Spleen (tissue), 7 donors: ENCODE measurements at regions not wholly inside any gene's neighbourhood (a gene's known extent, or its start where the extent isn't known, plus 50 kb on each side); places are given as distances from the start of the nearest gene placed in this dataset.

Experiments
- POLR2A ChIP-seq, 3 donors: fragments of 450-650 bp; IDR thresholded peaks; one replicate each; pipeline ENCODE4 v1.5.1; 2017; ENCODE audit warnings: antibody characterized with exemption in 3 of 3, mild to moderate bottlenecking in 1 of 3
- TF ChIP-seq, protein P1 (sequence below), 11 experiments: fragments of 200-600 bp in 7 of 11; fragments of 450-650 bp in 4 of 11; sonication (generic) in 4 of 11; IDR thresholded peaks in 8 of 11; conservative IDR thresholded peaks in 3 of 11; 1 replicate in 7 of 11; 2 replicates in 4 of 11; pipeline versions ENCODE4 v1.4.0 to v1.8.0; 2016 to 2021; ENCODE audit warnings: antibody characterized with exemption in 11 of 11, inconsistent platforms in 4 of 11, mild to moderate bottlenecking in 1 of 11
- donor health status: DM: no; HTN: no; CAD: no; lungs with moderate emphysema.
- donor health status: DM: no; HTN: no; CAD: no.
- donor health status: DM: no; HTN: no; CAD: no.

DNA sequence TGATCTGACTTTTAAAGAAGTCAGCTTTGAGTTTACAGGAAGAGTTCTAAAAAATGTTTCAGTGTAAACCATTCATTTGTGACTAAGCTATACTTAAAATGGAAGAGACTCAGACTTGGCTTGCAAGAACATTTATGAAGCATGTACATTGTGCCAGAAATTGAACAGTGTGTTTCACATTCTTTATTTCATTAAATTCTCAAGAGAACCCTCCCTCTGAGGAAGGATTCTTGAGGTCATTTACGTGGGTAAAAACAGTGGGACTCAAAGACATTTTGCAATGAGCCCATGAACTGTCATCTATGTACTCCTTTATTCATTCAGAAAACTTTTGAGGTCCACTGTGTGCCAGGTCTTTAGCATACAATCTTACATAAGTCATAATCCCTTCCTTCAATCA lies 143.6 kb upstream of the ZNF521 start:
- no peak for TF ChIP-seq POLR2A (IDR thresholded peaks at IDR 0.05)
- TF ChIP-seq, protein P1, sequence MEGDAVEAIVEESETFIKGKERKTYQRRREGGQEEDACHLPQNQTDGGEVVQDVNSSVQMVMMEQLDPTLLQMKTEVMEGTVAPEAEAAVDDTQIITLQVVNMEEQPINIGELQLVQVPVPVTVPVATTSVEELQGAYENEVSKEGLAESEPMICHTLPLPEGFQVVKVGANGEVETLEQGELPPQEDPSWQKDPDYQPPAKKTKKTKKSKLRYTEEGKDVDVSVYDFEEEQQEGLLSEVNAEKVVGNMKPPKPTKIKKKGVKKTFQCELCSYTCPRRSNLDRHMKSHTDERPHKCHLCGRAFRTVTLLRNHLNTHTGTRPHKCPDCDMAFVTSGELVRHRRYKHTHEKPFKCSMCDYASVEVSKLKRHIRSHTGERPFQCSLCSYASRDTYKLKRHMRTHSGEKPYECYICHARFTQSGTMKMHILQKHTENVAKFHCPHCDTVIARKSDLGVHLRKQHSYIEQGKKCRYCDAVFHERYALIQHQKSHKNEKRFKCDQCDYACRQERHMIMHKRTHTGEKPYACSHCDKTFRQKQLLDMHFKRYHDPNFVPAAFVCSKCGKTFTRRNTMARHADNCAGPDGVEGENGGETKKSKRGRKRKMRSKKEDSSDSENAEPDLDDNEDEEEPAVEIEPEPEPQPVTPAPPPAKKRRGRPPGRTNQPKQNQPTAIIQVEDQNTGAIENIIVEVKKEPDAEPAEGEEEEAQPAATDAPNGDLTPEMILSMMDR (IDR thresholded peaks at IDR 0.05 in 8 of 11, conservative IDR thresholded peaks at IDR 0.05 in 3 of 11), result no peak
